HL-60 (cell line): ENCODE measurements at regions not wholly inside any gene's neighbourhood (a gene's known extent, or its start where the extent isn't known, plus 50 kb on each side); places are given as distances from the start of the nearest gene placed in this dataset.

Experiments
- CTCF ChIP-seq: IDR thresholded peaks from one replicate; pipeline ENCODE4 v1.5.1; 2011; ENCODE audit warnings: low read length, control low read depth, inconsistent platforms; ENCODE audit not compliant: insufficient read depth
- POLR2AphosphoS5 ChIP-seq: IDR thresholded peaks from 2 replicates; pipeline ENCODE4 v1.6.1; 2012; ENCODE audit warnings: low read depth
- REST ChIP-seq: IDR thresholded peaks from 2 replicates; pipeline ENCODE4 v1.6.1; 2012; ENCODE audit warnings: low read depth; ENCODE audit not compliant: insufficient replicate concordance
- SPI1 ChIP-seq: IDR thresholded peaks from 2 replicates; pipeline ENCODE4 v1.6.1; 2012; ENCODE audit warnings: low read depth, mild to moderate bottlenecking, borderline replicate concordance

DNA sequence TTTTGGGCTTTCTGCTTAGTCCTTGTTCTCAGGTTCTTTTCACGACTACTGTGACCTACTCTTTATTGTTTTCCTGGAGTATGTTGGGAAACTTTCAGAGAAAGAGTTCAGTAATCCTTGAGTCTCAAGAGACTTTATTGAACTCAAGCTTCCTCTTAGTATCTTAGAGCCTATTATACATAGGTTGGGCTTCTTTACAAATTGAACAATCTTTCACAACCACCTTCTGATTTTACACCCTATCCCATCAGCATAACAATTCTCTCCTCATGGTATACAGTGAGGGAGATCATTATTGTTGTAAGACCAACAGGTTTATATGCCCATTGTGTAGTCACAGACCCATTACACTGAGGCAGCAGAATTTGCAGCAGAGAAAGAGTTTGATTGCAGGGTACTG, 193.2 kb upstream of the IGF1 start:
- TF ChIP-seq CTCF (no peak), REST (no peak), POLR2AphosphoS5 (no peak), SPI1 (no peak)
